ENCODE measurements at regions not wholly inside any gene's neighbourhood (a gene's known extent, or its start where the extent isn't known, plus 50 kb on each side); places are given as distances from the start of the nearest gene placed in this dataset.
"Not testable (repeated sequence)": the region's sequence is repeated elsewhere in the genome, so short reads cannot be mapped to it uniquely, and the experiment has no call there.

- DNase-seq: no peak
Measured at GRCh38 chr3:73179601-73180000, 118.1 kb downstream of the EBLN2 start.

GRCh38 chr3:73186741-73187140, 125.3 kb downstream of the EBLN2 start:
- DNase-seq: no peak

- DNase-seq: no peak
Measured at GRCh38 chr3:73187328-73187727, 125.9 kb downstream of the EBLN2 start.

GRCh38 chr3:73188707-73189106, 127.2 kb downstream of the EBLN2 start:
- DNase-seq: no peak

GRCh38 chr3:73192036-73192738, 130.7 kb downstream of the EBLN2 start:
- DNase-seq: no peak

GRCh38 chr3:73193943-73194342, 132.5 kb downstream of the EBLN2 start:
- DNase-seq: not testable (repeated sequence)

- no peak for DNase-seq
Measured at GRCh38 chr3:73197187-73197586, 135.7 kb downstream of the EBLN2 start.

GRCh38 chr3:73203101-73203500, 141.6 kb downstream of the EBLN2 start:
- no peak for DNase-seq

- DNase-seq: no peak
Measured at GRCh38 chr3:73203633-73204032, 142.2 kb downstream of the EBLN2 start.

- no peak for DNase-seq
Measured at GRCh38 chr3:73204841-73205240, 143.4 kb downstream of the EBLN2 start.

GRCh38 chr3:73206030-73206429, 144.6 kb downstream of the EBLN2 start:
- no peak for DNase-seq

- no peak for DNase-seq
Measured at GRCh38 chr3:73207946-73208440, 146.5 kb downstream of the EBLN2 start.

GRCh38 chr3:73210759-73211158, 149.3 kb downstream of the EBLN2 start:
- no peak for DNase-seq

GRCh38 chr3:73212683-73213082, 151.2 kb downstream of the EBLN2 start:
- DNase-seq: no peak

GRCh38 chr3:73213896-73214295, 152.4 kb downstream of the EBLN2 start:
- no peak for DNase-seq

- DNase-seq: no peak
Measured at GRCh38 chr3:73214846-73215245, 153.4 kb downstream of the EBLN2 start.

GRCh38 chr3:73215281-73215680, 153.8 kb downstream of the EBLN2 start:
- no peak for DNase-seq

- no peak for DNase-seq
Measured at GRCh38 chr3:73215901-73216300, 154.4 kb downstream of the EBLN2 start.

GRCh38 chr3:73216310-73216709, 154.9 kb downstream of the EBLN2 start:
- DNase-seq: no peak

GRCh38 chr3:73222126-73222525, 160.7 kb downstream of the EBLN2 start:
- DNase-seq: no peak

GRCh38 chr3:73225146-73225855, 163.8 kb downstream of the EBLN2 start:
- DNase-seq: no peak

- no peak for DNase-seq
Measured at GRCh38 chr3:73225991-73226390, 164.5 kb downstream of the EBLN2 start.

- no peak for DNase-seq
Measured at GRCh38 chr3:73228000-73228399, 166.5 kb downstream of the EBLN2 start.

- DNase-seq: no peak
Measured at GRCh38 chr3:73228437-73228836, 167.0 kb downstream of the EBLN2 start.

GRCh38 chr3:73228959-73229358, 167.5 kb downstream of the EBLN2 start:
- DNase-seq: no peak

Data from NCI-H345 (cell line).